ENCODE measurements at regions not wholly inside any gene's neighbourhood (a gene's known extent, or its start where the extent isn't known, plus 50 kb on each side); places are given as distances from the start of the nearest gene placed in this dataset.

DNA sequence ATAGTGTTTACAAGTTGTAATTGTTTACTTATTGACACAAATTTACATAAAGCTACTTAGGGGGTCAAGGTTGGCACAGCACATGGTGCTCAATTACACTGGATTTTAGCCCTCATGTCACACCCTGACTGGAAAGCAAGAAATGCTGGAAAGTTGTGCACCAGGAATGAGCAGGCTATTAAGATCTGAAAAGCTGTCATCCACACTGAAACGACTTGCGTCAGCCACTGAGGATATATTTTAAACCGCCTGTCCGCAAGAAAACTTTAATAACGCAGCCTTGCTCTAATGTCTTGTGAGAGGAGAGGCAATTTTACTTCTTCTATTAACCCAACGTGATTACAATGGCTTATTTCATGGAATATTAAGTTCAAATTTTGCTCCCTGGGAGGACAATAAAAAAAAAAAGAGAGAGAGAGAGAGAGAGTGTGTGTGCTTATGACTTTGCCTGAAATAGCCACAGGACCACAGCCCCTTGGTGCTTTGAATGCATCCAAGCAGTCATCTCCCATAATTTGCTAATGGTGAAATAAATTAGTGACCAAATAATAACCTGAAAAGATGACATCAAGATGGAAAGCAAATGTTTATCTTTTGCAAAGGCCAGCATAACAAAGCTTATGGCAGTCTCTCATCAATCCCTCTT, 425.4 kb upstream of the PSMD7 start:
- Histone ChIP-seq H2BK15ac (ENCODE audit: low read length) (no peak overlapping the region), H2AFZ (ENCODE audit: low read length) (no peak overlapping the region), H2BK120ac (replicated peaks; ENCODE audit: low read depth, low read length) (no peak overlapping the region), H2BK5ac (ENCODE audit: low read depth, low read length) (no peak overlapping the region), H3K9ac (replicated peaks in 1 of 4; ENCODE audit: extremely low read depth in 1 of 4, low read depth in 3 of 4, low read length in 3 of 4) (no peak overlapping the region), H4K20me1 (replicated peaks in 1 of 2; ENCODE audit: control insufficient read depth in 1 of 2, insufficient read depth in 2 of 2, low read length in 2 of 2) (no peaks in the 10 kb centered on the region), H4K5ac (ENCODE audit: insufficient read length, low read depth, low read length) (no peak overlapping the region), H2AK5ac (ENCODE audit: low read depth, low read length) (no peak overlapping the region), H3K18ac (ENCODE audit: extremely low read depth, low read length) (no peak overlapping the region), H3K4me1 (replicated peaks in 1 of 4; ENCODE audit: control insufficient read depth in 3 of 4, insufficient read depth in 4 of 4, low read length in 3 of 4) (peaks cover 0 to under 1% (median 0%) of the 10 kb centered on the region in 4 experiments; a peak in 1 of 7 replicates), H3K79me2 (ENCODE audit: control insufficient read depth in 1 of 2, insufficient read depth in 2 of 2, low read length in 2 of 2) (no peaks in the 10 kb centered on the region), H3K56ac (replicated peaks; ENCODE audit: insufficient read length, low read depth, low read length) (no peak overlapping the region), H2BK12ac (ENCODE audit: low read depth, low read length) (no peak overlapping the region), H3K14ac (ENCODE audit: insufficient read length) (no peak overlapping the region), H3K36me3 (ENCODE audit: control insufficient read depth in 2 of 4, insufficient read depth in 4 of 4, low read length in 3 of 4) (no peaks in the 10 kb centered on the region), H2BK20ac (ENCODE audit: low read length) (no peak overlapping the region), H3K4me3 (ENCODE audit: extremely low read depth in 1 of 4, insufficient read depth in 2 of 4, low read depth in 3 of 4, low read length in 4 of 4) (no peak overlapping the region), H3K23me2 (ENCODE audit: low read depth, low read length) (peaks cover 4% of the 10 kb centered on the region; the same call in 1 of the 2 replicates), H3K4ac (replicated peaks; ENCODE audit: insufficient read length, low read depth, low read length) (no peak overlapping the region), H4K8ac (ENCODE audit: extremely low read depth, insufficient read depth, low read length) (no peak overlapping the region), H3K79me1 (ENCODE audit: low read depth, low read length) (no peaks in the 10 kb centered on the region), H3K27me3 (replicated peaks in 1 of 4; ENCODE audit: control insufficient read depth in 3 of 4, extremely low read depth in 1 of 4, insufficient read depth in 3 of 4, low read length in 3 of 4) (no peaks in the 10 kb centered on the region), H3K9me3 (ENCODE audit: insufficient read depth in 2 of 2, low read depth in 1 of 2, low read length in 1 of 2) (no peaks in the 10 kb centered on the region), H3K27ac (ENCODE audit: low read depth, low read length) (no peak overlapping the region), H3K4me2 (ENCODE audit: insufficient read depth in 1 of 2, low read depth in 2 of 2, low read length in 2 of 2) (no peak overlapping the region), H3K23ac (ENCODE audit: insufficient read length) (no peak overlapping the region), H4K91ac (replicated peaks; ENCODE audit: insufficient read length, low read length) (no peak overlapping the region)
- POLR2A ChIA-PET (ENCODE audit: partially characterized antibody): no interaction called here
- DNase-seq (ENCODE audit: low read depth in 1 of 2, low spot score in 2 of 2) (no peak), FAIRE-seq (no peak)
- 91% methylated on average over 6 of the region's 6 CpGs; no CpG with 5 or more reads in 1 of the 2 experiments for WGBS, 2 experiments (ENCODE audit: extremely low coverage in 1 of 2, insufficient coverage in 1 of 2, insufficient read length in 1 of 2, insufficient replicate concordance in 2 of 2, low coverage in 1 of 2, low lambda C conversion rate in 2 of 2, missing lambda C conversion rate in 1 of 2)
- TF ChIP-seq MAFK (IDR thresholded peaks at IDR 0.05; ENCODE audit: low read depth, low read length): no peak
- no peak for TF ChIP-seq KDM1A (IDR thresholded peaks at IDR 0.05; ENCODE audit: borderline replicate concordance, low read length)
- TF ChIP-seq EGR1 (IDR thresholded peaks at IDR 0.05; ENCODE audit: borderline replicate concordance, low read depth, low read length): no peak
- CTCF ChIA-PET (ENCODE audit: partially characterized antibody): interaction anchor here (1.5 to 2.3 kb wide), 2 partner anchors 128 to 236 kb away, joined by 3 to 7 read pairs; no protein-coding TSS in a partner anchor

Measured in H1 (cell line).